ENCODE measurements at regions not wholly inside any gene's neighbourhood (a gene's known extent, or its start where the extent isn't known, plus 50 kb on each side); places are given as distances from the start of the nearest gene placed in this dataset.

DNA sequence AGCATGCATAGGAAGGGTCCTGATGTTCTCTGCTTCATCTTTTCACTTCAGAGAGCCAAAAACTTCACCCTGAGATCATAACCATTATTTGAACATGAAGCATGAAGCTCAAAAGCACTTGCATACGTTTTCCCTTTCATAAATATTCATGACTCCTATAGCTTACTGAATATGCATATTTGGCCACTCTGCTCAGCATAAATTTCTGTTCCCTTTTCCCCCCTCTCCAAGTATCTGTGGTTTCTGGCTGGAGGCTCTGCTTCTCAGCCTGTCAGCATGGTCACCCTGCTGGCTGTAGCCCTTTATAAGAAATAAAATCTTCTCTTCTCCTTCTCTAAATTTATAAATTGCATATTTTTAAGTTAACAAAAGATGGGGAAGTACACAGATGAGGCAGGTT, 384.7 kb upstream of the AGA start:
- TF ChIP-seq POLR2A (IDR thresholded peaks at IDR 0.05; ENCODE audit: low read depth, low read length): no peak
- no peak for TF ChIP-seq TAF1 (IDR thresholded peaks at IDR 0.05; ENCODE audit: borderline replicate concordance, low read depth, low read length)
